Mucosa of stomach (tissue), 1 donor: ENCODE measurements at regions not wholly inside any gene's neighbourhood (a gene's known extent, or its start where the extent isn't known, plus 50 kb on each side); places are given as distances from the start of the nearest gene placed in this dataset.

ENCODE experiments used
- H3K27me3 ChIP-seq: one replicate; pipeline ENCODE4 v1.7.0; 2013; ENCODE audit warnings: mild to moderate bottlenecking, low read length; ENCODE audit not compliant: control insufficient read depth, insufficient read depth
- H3K36me3 ChIP-seq: one replicate; pipeline ENCODE4 v1.7.0; 2013; ENCODE audit warnings: low read length; ENCODE audit not compliant: control insufficient read depth, insufficient read depth
- H3K4me1 ChIP-seq: one replicate; pipeline ENCODE4 v1.7.0; 2013; ENCODE audit warnings: mild to moderate bottlenecking, low read length; ENCODE audit not compliant: control insufficient read depth, insufficient read depth
- H3K4me3 ChIP-seq: one replicate; pipeline ENCODE4 v1.7.0; 2013; ENCODE audit warnings: low read length
- H3K9ac ChIP-seq: one replicate; pipeline ENCODE4 v1.7.0; 2013; ENCODE audit warnings: mild to moderate bottlenecking, low read length, moderate library complexity
- H3K9me3 ChIP-seq: one replicate; pipeline ENCODE4 v1.7.0; 2013; ENCODE audit warnings: mild to moderate bottlenecking, low read length, moderate library complexity; ENCODE audit not compliant: control insufficient read depth
- donor health status: Pancreatic carcinoma.

GRCh38 chr3:76015496-76015895 lies 230.1 kb upstream of the ZNF717 start:
- no peaks in the 10 kb centered on the region for H3K9me3 ChIP-seq
- no peaks in the 10 kb centered on the region for H3K4me1 ChIP-seq
- no peaks in the 10 kb centered on the region for H3K36me3 ChIP-seq
- no peak overlapping the region for H3K9ac ChIP-seq
- H3K4me3 ChIP-seq = no peak overlapping the region
- no peaks in the 10 kb centered on the region for H3K27me3 ChIP-seq

GRCh38 chr3:76016111-76016510 lies 230.8 kb upstream of the ZNF717 start:
- Histone ChIP-seq H3K36me3 (no peaks in the 10 kb centered on the region), H3K27me3 (no peaks in the 10 kb centered on the region), H3K9ac (no peak overlapping the region), H3K9me3 (no peaks in the 10 kb centered on the region), H3K4me3 (no peak overlapping the region), H3K4me1 (no peaks in the 10 kb centered on the region)

- Histone ChIP-seq H3K4me1 (no peaks in the 10 kb centered on the region), H3K9ac (no peak overlapping the region), H3K27me3 (no peaks in the 10 kb centered on the region), H3K4me3 (no peak overlapping the region), H3K36me3 (no peaks in the 10 kb centered on the region), H3K9me3 (no peaks in the 10 kb centered on the region)
These were observed 231.6 kb upstream of the ZNF717 start for GRCh38 chr3:76016769-76017439.

GRCh38 chr3:76021376-76021775 lies 236.0 kb upstream of the ZNF717 start:
- no peaks in the 10 kb centered on the region for H3K4me1 ChIP-seq
- H3K9me3 ChIP-seq = no peaks in the 10 kb centered on the region
- no peak overlapping the region for H3K9ac ChIP-seq
- H3K27me3 ChIP-seq = no peaks in the 10 kb centered on the region
- H3K36me3 ChIP-seq = no peaks in the 10 kb centered on the region
- no peak overlapping the region for H3K4me3 ChIP-seq

GRCh38 chr3:76024640-76025039 lies 239.3 kb upstream of the ZNF717 start:
- no peaks in the 10 kb centered on the region for H3K4me1 ChIP-seq
- H3K36me3 ChIP-seq = no peaks in the 10 kb centered on the region
- H3K4me3 ChIP-seq = no peak overlapping the region
- no peaks in the 10 kb centered on the region for H3K9me3 ChIP-seq
- no peaks in the 10 kb centered on the region for H3K27me3 ChIP-seq
- H3K9ac ChIP-seq = no peak overlapping the region

- Histone ChIP-seq H3K36me3 (no peaks in the 10 kb centered on the region), H3K4me3 (no peak overlapping the region), H3K27me3 (no peaks in the 10 kb centered on the region), H3K9ac (no peak overlapping the region), H3K4me1 (no peaks in the 10 kb centered on the region), H3K9me3 (no peaks in the 10 kb centered on the region)
These were observed 240.2 kb upstream of the ZNF717 start for GRCh38 chr3:76025561-76025960.

- no peaks in the 10 kb centered on the region for H3K27me3 ChIP-seq
- no peaks in the 10 kb centered on the region for H3K9me3 ChIP-seq
- no peak overlapping the region for H3K4me3 ChIP-seq
- H3K9ac ChIP-seq = no peak overlapping the region
- no peaks in the 10 kb centered on the region for H3K36me3 ChIP-seq
- no peaks in the 10 kb centered on the region for H3K4me1 ChIP-seq
These were observed 241.0 kb upstream of the ZNF717 start for GRCh38 chr3:76026379-76026778.

GRCh38 chr3:76028774-76029173 lies 243.4 kb upstream of the ZNF717 start:
- H3K36me3 ChIP-seq = no peaks in the 10 kb centered on the region
- H3K4me1 ChIP-seq = no peaks in the 10 kb centered on the region
- H3K4me3 ChIP-seq = no peak overlapping the region
- H3K9ac ChIP-seq = no peak overlapping the region
- H3K27me3 ChIP-seq = no peaks in the 10 kb centered on the region
- no peaks in the 10 kb centered on the region for H3K9me3 ChIP-seq

- no peaks in the 10 kb centered on the region for H3K36me3 ChIP-seq
- H3K4me1 ChIP-seq = no peaks in the 10 kb centered on the region
- H3K9me3 ChIP-seq = no peaks in the 10 kb centered on the region
- H3K9ac ChIP-seq = no peak overlapping the region
- H3K4me3 ChIP-seq = no peak overlapping the region
- H3K27me3 ChIP-seq = no peaks in the 10 kb centered on the region
These were observed 249.3 kb upstream of the ZNF717 start for GRCh38 chr3:76034649-76035048.

GRCh38 chr3:76035117-76035516 lies 249.8 kb upstream of the ZNF717 start:
- no peaks in the 10 kb centered on the region for H3K4me1 ChIP-seq

GRCh38 chr3:76038949-76039348 lies 253.6 kb upstream of the ZNF717 start:
- no peaks in the 10 kb centered on the region for H3K36me3 ChIP-seq
- no peak overlapping the region for H3K4me3 ChIP-seq
- H3K4me1 ChIP-seq = no peaks in the 10 kb centered on the region
- H3K9me3 ChIP-seq = no peaks in the 10 kb centered on the region
- no peak overlapping the region for H3K9ac ChIP-seq
- no peaks in the 10 kb centered on the region for H3K27me3 ChIP-seq

More at GRCh38 chr3:76035117-76035516, 249.8 kb upstream of the ZNF717 start:
- Histone ChIP-seq H3K36me3 (no peaks in the 10 kb centered on the region), H3K9me3 (no peaks in the 10 kb centered on the region), H3K27me3 (no peaks in the 10 kb centered on the region), H3K4me3 (no peak overlapping the region), H3K9ac (no peak overlapping the region)

- H3K4me1 ChIP-seq = no peaks in the 10 kb centered on the region
- H3K4me3 ChIP-seq = no peak overlapping the region
- H3K9me3 ChIP-seq = no peaks in the 10 kb centered on the region
- H3K27me3 ChIP-seq = no peaks in the 10 kb centered on the region
- no peaks in the 10 kb centered on the region for H3K36me3 ChIP-seq
- H3K9ac ChIP-seq = no peak overlapping the region
These were observed 254.1 kb upstream of the ZNF717 start for GRCh38 chr3:76039431-76039830.

GRCh38 chr3:76040946-76041345 lies 255.6 kb upstream of the ZNF717 start:
- no peaks in the 10 kb centered on the region for H3K9me3 ChIP-seq
- no peaks in the 10 kb centered on the region for H3K36me3 ChIP-seq
- H3K4me3 ChIP-seq = no peak overlapping the region
- H3K9ac ChIP-seq = no peak overlapping the region
- H3K4me1 ChIP-seq = no peaks in the 10 kb centered on the region
- no peaks in the 10 kb centered on the region for H3K27me3 ChIP-seq
